ENCODE measurements at regions not wholly inside any gene's neighbourhood (a gene's known extent, or its start where the extent isn't known, plus 50 kb on each side); places are given as distances from the start of the nearest gene placed in this dataset.
A peak's percentile ranks its signal among the peaks of the same experiment; 100 is the strongest.
"Not testable (repeated sequence)": the region's sequence is repeated elsewhere in the genome, so short reads cannot be mapped to it uniquely, and the experiment has no call there.

- no peak for DNase-seq (ENCODE audit: low read depth)
Measured at GRCh38 chr3:153978006-153978405, 143.2 kb upstream of the ARHGEF26 start.

GRCh38 chr3:153979418-153980251 lies 141.6 kb upstream of the ARHGEF26 start:
- no peak for DNase-seq (ENCODE audit: low read depth)

- no peak for DNase-seq (ENCODE audit: low read depth)
Measured at GRCh38 chr3:153980252-153980590, 141.0 kb upstream of the ARHGEF26 start.

DNA sequence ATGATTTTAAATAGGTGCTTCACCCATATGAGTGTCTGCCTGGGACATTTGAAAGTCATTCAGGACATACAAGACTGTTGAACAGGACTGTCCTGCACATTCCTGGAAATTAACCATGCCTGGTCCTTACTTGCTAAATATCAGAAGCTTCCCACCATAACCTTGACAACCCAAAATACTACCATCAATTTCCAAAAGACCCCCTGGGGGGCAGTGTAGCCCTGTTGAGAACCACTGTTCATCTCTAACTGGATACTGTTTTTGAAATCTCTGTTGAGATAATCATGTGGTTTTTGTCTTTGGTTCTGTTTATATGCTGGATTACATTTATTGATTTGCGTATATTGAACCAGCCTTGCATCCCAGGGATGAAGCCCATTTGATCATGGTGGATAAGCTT lies 123.8 kb upstream of the ARHGEF26 start:
- DNase-seq (ENCODE audit: low read depth) = not testable (repeated sequence)

GRCh38 chr3:154003649-154004048 lies 117.5 kb upstream of the ARHGEF26 start:
- DNase-seq (ENCODE audit: low read depth) = no peak

DNA sequence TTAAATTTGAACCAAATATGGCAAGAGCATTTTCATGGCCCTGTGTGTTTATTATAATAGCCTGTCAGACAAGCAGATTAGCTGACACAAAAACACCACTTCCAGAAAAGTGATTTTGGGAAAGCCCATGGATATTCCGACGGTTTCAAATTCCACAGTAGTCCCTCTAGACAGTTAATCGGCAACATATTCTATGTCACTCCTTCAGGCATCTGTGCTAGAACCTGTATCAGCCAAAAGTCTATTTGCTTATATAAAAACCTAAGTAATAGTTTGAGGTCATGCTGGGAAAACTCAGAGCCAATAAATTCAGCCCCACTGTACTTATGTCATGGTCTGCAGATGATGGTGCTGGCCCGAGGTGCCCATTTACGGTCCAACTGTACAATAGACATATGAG lies 110.2 kb upstream of the ARHGEF26 start:
- DNase-seq (ENCODE audit: low read depth) = no peak

DNA sequence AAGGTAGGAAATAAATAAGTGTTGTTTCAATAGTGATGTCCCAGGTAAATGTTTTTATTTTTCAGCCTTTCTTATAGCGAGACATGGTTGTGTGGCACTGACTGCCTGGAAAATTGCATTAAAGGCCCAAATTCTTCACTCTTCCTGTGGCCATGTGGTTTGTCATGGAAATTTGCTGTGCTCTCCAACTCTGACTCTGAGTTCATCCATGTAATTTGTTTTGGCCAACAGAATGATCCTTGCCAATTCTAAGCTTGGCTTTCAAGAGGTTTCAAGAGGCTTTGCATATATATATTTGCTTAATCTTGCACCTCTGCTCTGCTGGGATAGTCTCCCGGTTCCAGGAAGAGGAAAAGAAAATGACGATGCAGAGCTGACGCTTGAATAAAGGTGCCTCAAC lies 107.5 kb upstream of the ARHGEF26 start:
- no peak for DNase-seq (ENCODE audit: low read depth)

GRCh38 chr3:154015307-154015706 lies 105.9 kb upstream of the ARHGEF26 start:
- no peak for DNase-seq (ENCODE audit: low read depth)

DNA sequence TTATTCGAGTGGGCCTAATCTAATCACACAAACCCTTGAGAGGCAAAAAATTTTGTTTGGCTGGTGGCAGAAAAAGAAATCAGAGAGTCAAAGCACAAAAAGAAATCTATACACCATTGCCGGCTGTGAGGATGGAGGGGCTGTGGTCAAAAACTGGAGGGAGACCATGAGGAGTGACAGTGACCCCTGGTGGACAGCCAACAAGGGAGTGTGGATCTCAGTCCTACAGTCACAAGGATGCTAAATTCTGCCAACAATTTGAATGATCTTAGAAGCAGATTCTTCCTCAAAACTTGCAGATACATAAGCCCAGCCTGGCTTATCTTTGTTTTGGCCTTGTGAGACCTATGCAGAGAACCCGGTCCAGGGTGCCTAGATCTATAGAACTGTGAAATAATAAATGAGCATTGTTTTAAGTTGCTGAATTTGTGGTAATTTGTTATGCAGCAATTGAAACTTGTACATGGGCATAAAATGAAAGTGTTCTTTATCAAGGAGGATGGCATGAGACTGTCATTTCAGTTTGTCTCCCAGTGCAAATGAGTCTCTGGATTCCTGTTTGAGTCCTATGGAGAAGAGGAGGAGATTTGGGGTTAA lies 103.0 kb upstream of the ARHGEF26 start:
- peak; percentile 1 for DNase-seq (ENCODE audit: low read depth)

- DNase-seq (ENCODE audit: low read depth) = no peak
Measured at GRCh38 chr3:154022606-154023005, 98.6 kb upstream of the ARHGEF26 start.

- no peak for DNase-seq (ENCODE audit: low read depth)
Measured at GRCh38 chr3:154023148-154023547, 98.0 kb upstream of the ARHGEF26 start.

- no peak for DNase-seq (ENCODE audit: low read depth)
Measured at GRCh38 chr3:154025007-154025406, 96.2 kb upstream of the ARHGEF26 start.

GRCh38 chr3:154029926-154030325 lies 91.3 kb upstream of the ARHGEF26 start:
- no peak for DNase-seq (ENCODE audit: low read depth)

DNA sequence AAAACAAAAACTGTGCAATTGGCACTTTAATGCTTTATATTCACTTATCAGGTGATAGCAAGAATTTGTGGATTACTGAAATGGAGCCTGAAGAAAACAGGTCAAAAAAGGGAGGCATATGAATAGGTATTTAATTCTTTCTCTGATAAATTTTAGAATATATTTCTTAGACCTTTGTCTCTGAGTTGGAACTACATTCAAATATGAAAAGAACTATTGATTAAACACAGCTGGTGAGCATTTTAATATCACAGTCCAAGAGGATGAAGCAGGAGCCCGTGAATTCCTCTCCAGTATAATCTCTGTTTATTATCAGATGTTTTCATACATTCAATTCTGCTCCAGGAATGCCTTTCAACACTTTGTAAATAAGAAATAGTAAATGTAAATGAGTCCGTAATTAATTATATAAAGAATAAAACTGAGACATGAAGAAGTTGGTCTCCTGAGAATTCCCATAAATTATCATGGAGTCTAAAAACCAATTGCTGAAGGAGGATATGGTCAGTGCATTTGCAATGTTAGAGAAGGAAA lies 86.3 kb upstream of the ARHGEF26 start:
- no peak for DNase-seq (ENCODE audit: low read depth)

- no peak for DNase-seq (ENCODE audit: low read depth)
Measured at GRCh38 chr3:154040283-154040682, 80.9 kb upstream of the ARHGEF26 start.

DNA sequence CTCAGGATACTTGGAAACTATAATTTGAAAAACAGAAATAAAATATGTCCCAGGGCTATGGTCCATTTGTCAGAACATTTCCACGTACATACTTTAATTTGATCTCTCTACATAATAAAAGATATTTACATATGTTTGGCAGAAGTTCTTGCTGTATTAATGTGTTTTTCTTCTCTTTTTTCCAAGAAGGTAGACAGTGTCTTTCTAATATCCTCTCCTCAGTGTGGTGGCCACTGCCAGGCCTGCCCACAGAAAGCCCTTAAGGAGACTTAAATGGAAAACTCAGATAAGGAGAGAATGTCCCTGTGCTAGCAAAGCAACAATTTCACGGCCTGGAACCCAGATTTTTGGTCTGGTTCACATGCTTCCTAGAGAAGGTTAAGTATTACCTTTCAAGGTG lies 76.5 kb upstream of the ARHGEF26 start:
- no peak for DNase-seq (ENCODE audit: low read depth)

DNA sequence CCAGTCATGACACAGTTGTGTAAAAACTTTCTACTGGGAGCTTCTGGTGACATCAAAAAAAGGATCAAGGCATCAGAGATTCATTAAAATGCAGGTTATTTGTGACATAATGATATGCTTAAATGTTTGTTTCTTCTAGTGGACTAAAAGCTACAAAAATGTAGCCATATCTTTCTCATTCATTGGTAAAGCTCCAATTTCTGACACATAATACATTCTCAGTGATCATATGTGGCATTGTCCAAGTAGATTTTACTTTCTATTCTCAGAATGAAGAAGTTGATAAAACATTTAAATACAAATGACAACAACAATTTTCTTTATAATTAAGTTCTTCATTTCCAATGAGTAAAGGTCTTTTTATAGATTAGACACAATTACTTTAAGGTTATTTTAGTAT lies 71.0 kb upstream of the ARHGEF26 start:
- no peak for DNase-seq (ENCODE audit: low read depth)

DNA sequence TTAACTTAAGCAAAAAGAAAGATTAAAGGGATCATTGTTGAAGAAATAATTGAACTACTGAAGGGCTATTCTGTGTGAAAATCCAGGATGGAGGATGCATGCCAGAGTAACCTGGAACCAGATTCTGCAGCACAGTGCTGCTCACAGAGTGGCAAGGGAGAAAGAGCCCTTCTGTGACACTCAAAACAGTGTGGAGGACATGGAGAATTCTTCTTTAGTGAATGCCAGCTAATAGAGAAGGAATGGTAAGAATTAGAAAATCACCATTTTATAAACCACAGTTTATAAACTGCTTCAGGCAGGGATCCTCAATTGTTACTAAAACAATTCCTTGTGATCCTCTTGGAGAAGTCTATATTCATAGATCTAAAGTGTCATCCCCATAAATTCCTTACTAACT lies 70.4 kb upstream of the ARHGEF26 start:
- DNase-seq (ENCODE audit: low read depth) = no peak

- no peak for DNase-seq (ENCODE audit: low read depth)
Measured at GRCh38 chr3:154059833-154060232, 61.4 kb upstream of the ARHGEF26 start.

- DNase-seq (ENCODE audit: low read depth) = no peak
Measured at GRCh38 chr3:154060238-154061000, 60.8 kb upstream of the ARHGEF26 start.

DNA sequence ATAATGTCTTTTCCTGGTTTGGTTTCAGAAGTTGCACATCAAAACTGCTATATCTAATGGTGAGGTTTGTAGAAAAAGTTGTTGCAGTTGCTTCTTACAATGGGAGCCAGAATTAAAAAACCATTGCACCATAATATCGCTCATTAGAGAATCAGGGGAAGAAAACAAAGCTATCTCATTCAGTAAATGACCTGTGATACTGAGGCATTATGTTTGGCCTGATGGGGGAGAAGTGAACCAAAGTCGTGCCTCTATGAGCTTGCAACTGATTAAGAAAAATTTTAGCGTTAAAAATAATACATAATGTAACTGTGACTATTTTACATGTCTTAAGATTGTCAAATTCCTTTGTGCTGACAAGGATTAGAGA lies 60.2 kb upstream of the ARHGEF26 start:
- no peak for DNase-seq (ENCODE audit: low read depth)

- no peak for DNase-seq (ENCODE audit: low read depth)
Measured at GRCh38 chr3:154062513-154062912, 58.7 kb upstream of the ARHGEF26 start.

GRCh38 chr3:154071146-154071545 lies 50.0 kb upstream of the ARHGEF26 start:
- DNase-seq (ENCODE audit: low read depth) = no peak
